ENCODE measurements at regions not wholly inside any gene's neighbourhood (a gene's known extent, or its start where the extent isn't known, plus 50 kb on each side); places are given as distances from the start of the nearest gene placed in this dataset.

GRCh38 chr12:107352347-107353081, 259.2 kb upstream of the CRY1 start:
- ChIA-PET CTCF (no interaction called here), POLR2A (no interaction called here)
- TF ChIP-seq SP1 (IDR thresholded peaks at IDR 0.05) (no peak), ARNT (IDR thresholded peaks at IDR 0.05) (no peak), TARDBP (IDR thresholded peaks at IDR 0.05) (no peak), SUZ12 (IDR thresholded peaks at IDR 0.05) (no peak), PKNOX1 (IDR thresholded peaks at IDR 0.05) (no peak), L3MBTL2 (conservative IDR thresholded peaks at IDR 0.05) (no peak), LEF1 (IDR thresholded peaks at IDR 0.05; ENCODE audit: borderline replicate concordance) (no peak), ZNF384 (IDR thresholded peaks at IDR 0.05) (no peak), FOXA1 (IDR thresholded peaks at IDR 0.05) (no peak), HDGF (IDR thresholded peaks at IDR 0.05; ENCODE audit: borderline replicate concordance) (no peak), ELF4 (IDR thresholded peaks at IDR 0.05) (no peak), FOXM1 (IDR thresholded peaks at IDR 0.05; ENCODE audit: borderline replicate concordance) (no peak), NFRKB (IDR thresholded peaks at IDR 0.05) (no peak), FOXK2 (IDR thresholded peaks at IDR 0.05) (no peak), BHLHE40 (IDR thresholded peaks at IDR 0.05; ENCODE audit: borderline replicate concordance) (no peak), CTBP1 (IDR thresholded peaks at IDR 0.05; ENCODE audit: borderline replicate concordance) (no peak)
- no peak for DNase-seq (ENCODE audit: extremely low spot score)

- DNase-seq (ENCODE audit: extremely low spot score): no peak
- ChIA-PET CTCF (no interaction called here), POLR2A (no interaction called here)
- TF ChIP-seq NFRKB (IDR thresholded peaks at IDR 0.05): no peak
- no peak for TF ChIP-seq FOXK2 (IDR thresholded peaks at IDR 0.05)
- no peak for TF ChIP-seq L3MBTL2 (conservative IDR thresholded peaks at IDR 0.05)
- no peak for TF ChIP-seq ZNF384 (IDR thresholded peaks at IDR 0.05)
- no peak for TF ChIP-seq PKNOX1 (IDR thresholded peaks at IDR 0.05)
- TF ChIP-seq LEF1 (IDR thresholded peaks at IDR 0.05; ENCODE audit: borderline replicate concordance): no peak
- TF ChIP-seq ARNT (IDR thresholded peaks at IDR 0.05): no peak
- TF ChIP-seq ELF4 (IDR thresholded peaks at IDR 0.05): no peak
- TF ChIP-seq SP1 (IDR thresholded peaks at IDR 0.05): no peak
- no peak for TF ChIP-seq CTBP1 (IDR thresholded peaks at IDR 0.05; ENCODE audit: borderline replicate concordance)
Observed at GRCh38 chr12:107353312-107353711, 260.0 kb upstream of the CRY1 start.

GRCh38 chr12:107355004-107355565, 261.7 kb upstream of the CRY1 start:
- TF ChIP-seq FOXM1 (IDR thresholded peaks at IDR 0.05; ENCODE audit: borderline replicate concordance) (no peak), LEF1 (IDR thresholded peaks at IDR 0.05; ENCODE audit: borderline replicate concordance) (no peak), FOXK2 (IDR thresholded peaks at IDR 0.05) (no peak), FOXA1 (IDR thresholded peaks at IDR 0.05) (no peak), HDGF (IDR thresholded peaks at IDR 0.05; ENCODE audit: borderline replicate concordance) (no peak), SUZ12 (IDR thresholded peaks at IDR 0.05) (no peak), ARNT (IDR thresholded peaks at IDR 0.05) (no peak), PKNOX1 (IDR thresholded peaks at IDR 0.05) (no peak), ZNF384 (IDR thresholded peaks at IDR 0.05) (no peak), L3MBTL2 (conservative IDR thresholded peaks at IDR 0.05) (no peak), SP1 (IDR thresholded peaks at IDR 0.05) (no peak), TARDBP (IDR thresholded peaks at IDR 0.05) (no peak), ELF4 (IDR thresholded peaks at IDR 0.05) (no peak), CTBP1 (IDR thresholded peaks at IDR 0.05; ENCODE audit: borderline replicate concordance) (no peak), BHLHE40 (IDR thresholded peaks at IDR 0.05; ENCODE audit: borderline replicate concordance) (no peak), NFRKB (IDR thresholded peaks at IDR 0.05) (no peak)
- CTCF ChIA-PET: no interaction called here

GRCh38 chr12:107355612-107356011, 262.3 kb upstream of the CRY1 start:
- ChIA-PET CTCF (interaction anchor here (1.2 kb wide), 1 partner anchor 8 kb away, joined by 5 read pairs; no protein-coding TSS in a partner anchor), POLR2A (no interaction called here)
- no peak for TF ChIP-seq SP1 (IDR thresholded peaks at IDR 0.05)
- no peak for TF ChIP-seq PKNOX1 (IDR thresholded peaks at IDR 0.05)
- TF ChIP-seq L3MBTL2 (conservative IDR thresholded peaks at IDR 0.05): no peak
- TF ChIP-seq BHLHE40 (IDR thresholded peaks at IDR 0.05; ENCODE audit: borderline replicate concordance): no peak
- TF ChIP-seq LEF1 (IDR thresholded peaks at IDR 0.05; ENCODE audit: borderline replicate concordance): no peak
- no peak for TF ChIP-seq ELF4 (IDR thresholded peaks at IDR 0.05)
- TF ChIP-seq ZNF384 (IDR thresholded peaks at IDR 0.05): no peak
- no peak for TF ChIP-seq ARNT (IDR thresholded peaks at IDR 0.05)
- TF ChIP-seq SUZ12 (IDR thresholded peaks at IDR 0.05): no peak
- no peak for TF ChIP-seq TARDBP (IDR thresholded peaks at IDR 0.05)
- DNase-seq (ENCODE audit: extremely low spot score): no peak

More at GRCh38 chr12:107355004-107355565, 261.7 kb upstream of the CRY1 start:
- DNase-seq (ENCODE audit: extremely low spot score): no peak
- POLR2A ChIA-PET: no interaction called here

GRCh38 chr12:107356266-107356936, 263.1 kb upstream of the CRY1 start:
- no peak for DNase-seq (ENCODE audit: extremely low spot score)
- POLR2A ChIA-PET: interaction anchor here (0.9 kb wide), 1 partner anchor 263 kb away, joined by 3 read pairs; no protein-coding TSS in a partner anchor
- TF ChIP-seq ARNT (IDR thresholded peaks at IDR 0.05): no peak
- no peak for TF ChIP-seq BHLHE40 (IDR thresholded peaks at IDR 0.05; ENCODE audit: borderline replicate concordance)
- TF ChIP-seq LEF1 (IDR thresholded peaks at IDR 0.05; ENCODE audit: borderline replicate concordance): no peak
- TF ChIP-seq ELF4 (IDR thresholded peaks at IDR 0.05): no peak
- TF ChIP-seq L3MBTL2 (conservative IDR thresholded peaks at IDR 0.05): no peak
- TF ChIP-seq NFRKB (IDR thresholded peaks at IDR 0.05): no peak
- TF ChIP-seq FOXM1 (IDR thresholded peaks at IDR 0.05; ENCODE audit: borderline replicate concordance): no peak
- TF ChIP-seq FOXK2 (IDR thresholded peaks at IDR 0.05): no peak
- TF ChIP-seq SP1 (IDR thresholded peaks at IDR 0.05): no peak
- TF ChIP-seq SUZ12 (IDR thresholded peaks at IDR 0.05): no peak
- TF ChIP-seq FOXA1 (IDR thresholded peaks at IDR 0.05): no peak
- TF ChIP-seq CTBP1 (IDR thresholded peaks at IDR 0.05; ENCODE audit: borderline replicate concordance): no peak
- TF ChIP-seq PKNOX1 (IDR thresholded peaks at IDR 0.05): no peak
- no peak for TF ChIP-seq ZNF384 (IDR thresholded peaks at IDR 0.05)
- CTCF ChIA-PET: interaction anchor here (1.2 kb wide), 1 partner anchor 9 kb away, joined by 5 read pairs; no protein-coding TSS in a partner anchor
